ENCODE measurements at regions not wholly inside any gene's neighbourhood (a gene's known extent, or its start where the extent isn't known, plus 50 kb on each side); places are given as distances from the start of the nearest gene placed in this dataset.

GRCh38 chr4:15150631-15151030 lies 148.3 kb downstream of the CPEB2 start:
- H3K36me3 Mint-ChIP-seq: no peaks in the 10 kb centered on the region
- no peak for DNase-seq
- POLR2A ChIA-PET: no interaction called here
- H3K4me3 Mint-ChIP-seq: no peak overlapping the region
- H3K27me3 Mint-ChIP-seq: peaks cover 2% of the 10 kb centered on the region
- no peak overlapping the region for H3K27ac Mint-ChIP-seq
- H3K9me3 Mint-ChIP-seq: no peaks in the 10 kb centered on the region
- no peaks in the 10 kb centered on the region for H3K4me1 Mint-ChIP-seq
- no peak for ATAC-seq (ENCODE audit: low read depth)

GRCh38 chr4:15151033-15151432 lies 148.8 kb downstream of the CPEB2 start:
- POLR2A ChIA-PET: no interaction called here
- Mint-ChIP-seq H3K4me1 (no peaks in the 10 kb centered on the region), H3K4me3 (no peak overlapping the region), H3K27ac (no peak overlapping the region), H3K36me3 (no peaks in the 10 kb centered on the region), H3K9me3 (no peaks in the 10 kb centered on the region), H3K27me3 (peaks cover 2% of the 10 kb centered on the region)
- ATAC-seq (ENCODE audit: low read depth): no peak
- DNase-seq: no peak

GRCh38 chr4:15153662-15154061 lies 151.4 kb downstream of the CPEB2 start:
- Mint-ChIP-seq H3K36me3 (no peaks in the 10 kb centered on the region), H3K4me1 (no peaks in the 10 kb centered on the region), H3K9me3 (peaks cover 1% of the 10 kb centered on the region), H3K27me3 (peaks cover 5% of the 10 kb centered on the region), H3K27ac (no peak overlapping the region), H3K4me3 (no peak overlapping the region)
- DNase-seq (no peak), ATAC-seq (ENCODE audit: low read depth) (no peak)
- POLR2A ChIA-PET: no interaction called here

GRCh38 chr4:15158406-15159091 lies 156.3 kb downstream of the CPEB2 start:
- no peak for DNase-seq
- Mint-ChIP-seq H3K9me3 (peaks cover 1% of the 10 kb centered on the region), H3K27me3 (peaks cover 3% of the 10 kb centered on the region), H3K4me3 (no peak overlapping the region), H3K27ac (no peak overlapping the region), H3K4me1 (no peaks in the 10 kb centered on the region), H3K36me3 (no peaks in the 10 kb centered on the region)
- POLR2A ChIA-PET: no interaction called here
- ATAC-seq (ENCODE audit: low read depth): no peak

- H3K27ac Mint-ChIP-seq: no peak overlapping the region
- ATAC-seq (ENCODE audit: low read depth) (no peak), DNase-seq (no peak)
- no peaks in the 10 kb centered on the region for H3K36me3 Mint-ChIP-seq
- H3K9me3 Mint-ChIP-seq: peaks cover 1% of the 10 kb centered on the region
- H3K4me3 Mint-ChIP-seq: no peak overlapping the region
- H3K4me1 Mint-ChIP-seq: no peaks in the 10 kb centered on the region
- POLR2A ChIA-PET: no interaction called here
- H3K27me3 Mint-ChIP-seq: peaks cover 3% of the 10 kb centered on the region
Measured at GRCh38 chr4:15159477-15160019, 157.3 kb downstream of the CPEB2 start.

GRCh38 chr4:15161439-15161838 lies 159.2 kb downstream of the CPEB2 start:
- Mint-ChIP-seq H3K27me3 (peaks cover 6% of the 10 kb centered on the region), H3K9me3 (peaks cover 1% of the 10 kb centered on the region), H3K27ac (no peak overlapping the region), H3K36me3 (no peaks in the 10 kb centered on the region), H3K4me1 (no peaks in the 10 kb centered on the region), H3K4me3 (no peak overlapping the region)
- POLR2A ChIA-PET: no interaction called here
- ATAC-seq (ENCODE audit: low read depth): no peak
- DNase-seq: no peak

- peaks cover 10% of the 10 kb centered on the region for H3K27me3 Mint-ChIP-seq
- DNase-seq (no peak), ATAC-seq (ENCODE audit: low read depth) (no peak)
- H3K27ac Mint-ChIP-seq: no peak overlapping the region
- H3K9me3 Mint-ChIP-seq: peaks cover 1% of the 10 kb centered on the region
- H3K36me3 Mint-ChIP-seq: no peaks in the 10 kb centered on the region
- H3K4me1 Mint-ChIP-seq: no peaks in the 10 kb centered on the region
- POLR2A ChIA-PET: no interaction called here
- H3K4me3 Mint-ChIP-seq: no peak overlapping the region
Measured at GRCh38 chr4:15162046-15162445, 159.8 kb downstream of the CPEB2 start.

- no peaks in the 10 kb centered on the region for H3K9me3 Mint-ChIP-seq
- H3K4me1 Mint-ChIP-seq: no peaks in the 10 kb centered on the region
- ATAC-seq (ENCODE audit: low read depth): no peak
- no peaks in the 10 kb centered on the region for H3K36me3 Mint-ChIP-seq
- H3K4me3 Mint-ChIP-seq: no peak overlapping the region
- POLR2A ChIA-PET: no interaction called here
- H3K27ac Mint-ChIP-seq: no peak overlapping the region
- peaks cover 7% of the 10 kb centered on the region for H3K27me3 Mint-ChIP-seq
- DNase-seq: no peak
Measured at GRCh38 chr4:15162465-15163283, 160.4 kb downstream of the CPEB2 start.

- Mint-ChIP-seq H3K36me3 (no peaks in the 10 kb centered on the region), H3K27ac (no peak overlapping the region), H3K4me1 (no peaks in the 10 kb centered on the region), H3K27me3 (peaks cover 12% of the 10 kb centered on the region), H3K4me3 (no peak overlapping the region), H3K9me3 (no peaks in the 10 kb centered on the region)
- ATAC-seq (ENCODE audit: low read depth): no peak
- no peak for DNase-seq
- POLR2A ChIA-PET: no interaction called here
Measured at GRCh38 chr4:15163284-15163645, 161.0 kb downstream of the CPEB2 start.

- Mint-ChIP-seq H3K4me3 (no peak overlapping the region), H3K9me3 (no peaks in the 10 kb centered on the region), H3K4me1 (no peaks in the 10 kb centered on the region), H3K27ac (no peak overlapping the region), H3K27me3 (peaks cover 12% of the 10 kb centered on the region), H3K36me3 (no peaks in the 10 kb centered on the region)
- DNase-seq: no peak
- POLR2A ChIA-PET: no interaction called here
- ATAC-seq (ENCODE audit: low read depth): no peak
Measured at GRCh38 chr4:15164571-15164970, 162.3 kb downstream of the CPEB2 start.

- H3K4me1 Mint-ChIP-seq: no peaks in the 10 kb centered on the region
- DNase-seq (no peak), ATAC-seq (ENCODE audit: low read depth) (no peak)
- H3K36me3 Mint-ChIP-seq: no peaks in the 10 kb centered on the region
- no peak overlapping the region for H3K4me3 Mint-ChIP-seq
- POLR2A ChIA-PET: no interaction called here
- H3K27me3 Mint-ChIP-seq: peaks cover 14% of the 10 kb centered on the region
- no peak overlapping the region for H3K27ac Mint-ChIP-seq
- H3K9me3 Mint-ChIP-seq: peaks cover 2% of the 10 kb centered on the region
Measured at GRCh38 chr4:15167743-15168142, 165.5 kb downstream of the CPEB2 start.

GRCh38 chr4:15168759-15169158 lies 166.5 kb downstream of the CPEB2 start:
- POLR2A ChIA-PET: no interaction called here
- H3K27ac Mint-ChIP-seq: no peak overlapping the region

GRCh38 chr4:15171725-15172124 lies 169.4 kb downstream of the CPEB2 start:
- Mint-ChIP-seq H3K36me3 (no peaks in the 10 kb centered on the region), H3K27me3 (peaks cover 11% of the 10 kb centered on the region), H3K27ac (no peak overlapping the region), H3K4me3 (no peak overlapping the region), H3K9me3 (peaks cover 5% of the 10 kb centered on the region), H3K4me1 (no peaks in the 10 kb centered on the region)
- POLR2A ChIA-PET: no interaction called here
- ATAC-seq (ENCODE audit: low read depth) (no peak), DNase-seq (no peak)

More at GRCh38 chr4:15168759-15169158, 166.5 kb downstream of the CPEB2 start:
- no peak overlapping the region for H3K4me3 Mint-ChIP-seq
- ATAC-seq (ENCODE audit: low read depth) (no peak), DNase-seq (no peak)
- no peaks in the 10 kb centered on the region for H3K36me3 Mint-ChIP-seq
- peaks cover 14% of the 10 kb centered on the region for H3K27me3 Mint-ChIP-seq
- H3K4me1 Mint-ChIP-seq: no peaks in the 10 kb centered on the region
- H3K9me3 Mint-ChIP-seq: peaks cover 5% of the 10 kb centered on the region

- ATAC-seq (ENCODE audit: low read depth) (no peak), DNase-seq (no peak)
- H3K36me3 Mint-ChIP-seq: no peaks in the 10 kb centered on the region
- peaks cover 3% of the 10 kb centered on the region for H3K27me3 Mint-ChIP-seq
- H3K4me1 Mint-ChIP-seq: no peaks in the 10 kb centered on the region
- no peak overlapping the region for H3K4me3 Mint-ChIP-seq
- no peak overlapping the region for H3K27ac Mint-ChIP-seq
- POLR2A ChIA-PET: no interaction called here
- H3K9me3 Mint-ChIP-seq: peaks cover 5% of the 10 kb centered on the region
Measured at GRCh38 chr4:15173251-15173650, 171.0 kb downstream of the CPEB2 start.

All from activated naive CD8-positive, alpha-beta T cell treated with anti-CD3 and anti-CD28 coated beads, Interleukin-2, amount 10 ng/mL, durations not matched to agents 7 days and 5 days (primary cell).